Activated CD4-positive, alpha-beta T cell treated with anti-CD3 and anti-CD28 coated beads, Interleukin-2, amount 50 U/mL, for 24 hours (primary cell): ENCODE measurements at regions not wholly inside any gene's neighbourhood (a gene's known extent, or its start where the extent isn't known, plus 50 kb on each side); places are given as distances from the start of the nearest gene placed in this dataset.
"Not testable (repeated sequence)": the region's sequence is repeated elsewhere in the genome, so short reads cannot be mapped to it uniquely, and the experiment has no call there.

Experiments used
- DNase-seq, 2 donors: peaks; one replicate each; pipeline ENCODE4 v3.0.0-alpha.2; 2020; ENCODE audit warnings: low read depth in 1 of 2, low spot score in 1 of 2

DNA sequence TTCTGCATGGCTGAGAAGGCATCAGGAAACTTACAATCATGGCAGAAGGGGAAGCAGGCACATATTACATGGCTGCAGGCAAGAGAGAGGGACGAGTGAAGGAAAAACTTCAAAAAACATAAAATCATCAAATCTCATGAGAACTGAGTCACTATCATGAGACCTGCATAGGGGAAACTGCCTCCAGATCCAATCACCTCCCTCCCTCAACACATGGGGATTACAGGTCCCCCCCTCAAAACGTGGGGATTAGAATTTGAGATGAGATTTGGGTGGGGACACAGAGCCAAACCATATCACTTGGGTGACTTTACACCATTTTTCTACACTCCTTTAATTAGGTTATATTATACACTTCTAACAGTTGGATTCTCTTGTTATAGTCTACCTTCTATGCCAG lies 490.7 kb upstream of the KCND2 start:
- DNase-seq: no peak

DNA sequence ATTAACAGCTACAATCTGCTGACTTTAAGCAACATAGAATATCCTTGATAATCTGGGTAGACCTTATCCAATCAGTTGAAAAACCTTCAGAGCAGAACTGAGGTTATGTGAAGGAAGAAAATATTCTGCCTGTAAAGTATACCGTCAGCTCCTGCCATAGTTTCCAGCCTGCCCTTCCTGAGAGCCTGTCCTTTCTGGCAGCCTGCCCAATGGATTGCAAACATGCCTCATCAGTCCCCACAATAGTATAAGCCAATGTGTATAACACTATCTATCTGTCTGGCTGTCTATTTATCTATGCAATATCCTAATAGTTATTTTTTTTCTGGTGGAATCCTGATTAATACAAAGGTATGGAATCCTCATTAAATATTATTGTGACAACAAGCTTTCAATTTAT lies 489.2 kb upstream of the KCND2 start:
- no peak for DNase-seq

DNA sequence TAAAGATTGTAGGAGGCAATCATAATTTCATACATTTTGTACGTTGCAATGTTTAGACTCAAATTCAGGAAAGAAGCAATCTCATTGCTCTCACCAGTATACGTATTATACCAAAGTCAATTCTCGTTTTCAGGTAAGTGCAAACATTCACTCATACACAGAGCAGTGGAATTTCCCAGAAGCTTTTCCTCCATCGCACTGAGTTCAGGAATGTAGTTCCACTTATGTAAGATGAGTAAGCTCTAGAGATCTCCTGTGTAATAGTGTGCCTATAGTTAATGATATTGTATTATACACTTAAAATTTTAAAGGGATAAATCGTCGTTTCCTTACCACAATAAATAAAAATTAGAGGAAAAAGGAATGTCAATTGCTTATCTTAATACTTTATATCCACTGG lies 470.8 kb upstream of the KCND2 start:
- no peak for DNase-seq

DNA sequence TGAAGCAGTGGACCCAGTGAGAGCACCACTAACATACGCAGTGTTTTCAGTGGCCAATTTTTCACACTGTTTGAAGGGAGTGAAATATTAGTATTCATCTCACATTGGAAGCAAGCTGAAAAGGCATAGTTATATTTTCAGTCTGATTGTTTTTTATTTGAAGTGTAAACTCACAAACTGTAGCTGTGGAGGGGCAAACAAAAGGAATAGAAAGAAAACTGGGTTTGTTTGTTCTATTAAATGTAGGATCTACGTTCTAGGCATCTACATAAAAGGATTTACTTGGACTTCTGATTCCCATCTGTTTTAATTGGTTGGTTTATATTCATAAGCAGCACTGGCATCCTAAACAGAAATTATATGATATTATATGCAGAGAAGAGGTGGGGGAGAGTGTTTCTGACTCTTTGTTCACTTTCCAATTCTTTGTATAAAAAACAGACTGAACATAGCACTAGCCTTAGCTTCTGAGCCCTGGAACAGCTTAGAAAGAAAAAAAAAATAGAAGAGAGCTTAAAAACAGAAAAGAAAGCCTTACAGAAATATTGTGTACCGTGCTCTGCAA lies 447.8 kb upstream of the KCND2 start:
- DNase-seq: no peak

DNA sequence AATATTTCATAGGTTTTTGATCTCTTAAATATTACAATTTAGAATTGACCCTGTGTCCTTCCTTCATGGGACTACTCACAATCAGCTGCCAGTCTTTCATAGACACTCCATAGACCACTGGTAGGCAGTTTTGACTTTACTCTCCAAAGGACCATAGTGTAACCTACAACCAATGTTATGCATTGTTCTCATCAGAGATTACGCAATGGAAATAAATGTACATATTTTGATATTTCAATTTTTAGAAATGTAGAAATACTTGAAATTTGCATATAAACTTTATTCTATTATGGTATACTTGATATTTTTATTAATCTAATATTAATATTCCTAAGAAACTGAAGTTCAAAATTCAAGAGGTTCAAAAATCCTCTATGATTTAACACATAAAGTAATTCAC lies 446.4 kb upstream of the KCND2 start:
- no peak for DNase-seq

DNA sequence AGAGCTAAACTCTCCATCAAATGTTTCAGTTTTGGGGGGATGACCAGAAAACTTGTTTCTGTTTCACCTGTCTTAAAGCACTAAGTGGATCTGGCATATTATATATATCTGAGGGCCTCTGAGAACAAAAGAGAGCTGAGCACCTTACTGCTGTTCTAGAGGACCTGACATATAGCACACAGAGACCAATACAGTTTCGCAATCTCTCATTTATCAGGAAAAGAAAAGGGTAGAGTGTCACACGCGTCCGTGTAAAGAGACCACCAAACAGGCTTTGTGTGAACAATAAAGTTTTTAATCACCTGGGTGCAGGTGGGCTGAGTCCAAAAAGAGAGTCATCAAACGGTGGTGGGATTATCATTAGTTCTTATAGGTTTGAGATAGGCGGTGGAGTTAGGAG lies 434.5 kb upstream of the KCND2 start:
- no peak for DNase-seq

DNA sequence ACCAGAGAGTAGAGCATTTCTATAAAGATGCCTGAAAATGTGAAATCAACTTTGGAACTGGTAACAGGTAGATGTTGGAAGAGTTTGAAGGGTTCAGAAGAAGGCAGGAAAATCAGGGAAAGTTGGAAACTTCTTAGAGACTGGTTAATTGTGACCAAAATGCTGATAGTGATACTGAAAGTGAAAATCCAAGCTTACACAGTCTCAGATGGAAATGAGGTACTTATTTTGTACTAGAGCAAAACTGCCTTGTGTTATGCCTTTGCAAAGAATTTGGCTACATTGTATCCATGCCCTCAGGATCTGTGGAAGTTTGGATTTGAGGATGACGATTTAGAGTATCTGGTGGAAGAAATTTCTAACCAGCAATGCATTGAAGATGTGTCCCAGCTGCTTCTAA lies 430.6 kb upstream of the KCND2 start:
- DNase-seq: no peak

DNA sequence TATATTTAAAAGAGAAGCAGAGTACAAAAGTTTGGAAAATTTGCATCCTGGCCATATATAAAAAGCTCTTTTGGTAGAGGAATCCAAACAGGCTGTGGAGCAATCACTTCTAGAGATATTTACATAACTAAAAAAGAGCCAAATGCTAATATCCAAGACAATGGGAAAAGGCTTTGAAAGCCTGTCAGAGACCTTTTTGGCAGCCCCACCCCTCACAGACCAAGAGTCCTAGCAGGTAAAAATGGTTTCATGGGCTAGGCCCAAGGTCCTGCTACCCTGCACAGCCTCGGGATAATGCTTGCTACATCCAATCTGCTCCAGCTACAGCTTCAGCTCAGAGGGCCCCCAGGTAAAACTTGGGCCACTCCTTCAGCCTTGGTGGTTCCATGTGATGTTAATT lies 430.2 kb upstream of the KCND2 start:
- no peak for DNase-seq

DNA sequence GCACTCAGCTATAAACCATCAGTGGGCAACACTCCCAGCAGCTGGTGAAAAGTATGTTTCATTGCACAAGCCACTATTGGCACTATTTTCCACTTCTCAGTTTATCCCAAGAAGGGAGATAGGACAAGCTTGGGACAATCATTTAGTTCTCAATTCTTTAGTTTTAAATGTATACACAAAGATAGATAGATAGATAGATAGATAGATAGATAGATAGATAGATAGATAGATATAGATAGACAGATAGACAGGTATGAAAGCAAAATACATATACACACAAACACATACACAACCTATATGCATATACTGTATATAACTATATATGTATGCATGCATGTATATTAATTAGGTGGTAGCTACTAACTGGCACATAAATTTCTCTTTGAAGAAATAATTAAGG lies 411.6 kb upstream of the KCND2 start:
- DNase-seq: no peak

DNA sequence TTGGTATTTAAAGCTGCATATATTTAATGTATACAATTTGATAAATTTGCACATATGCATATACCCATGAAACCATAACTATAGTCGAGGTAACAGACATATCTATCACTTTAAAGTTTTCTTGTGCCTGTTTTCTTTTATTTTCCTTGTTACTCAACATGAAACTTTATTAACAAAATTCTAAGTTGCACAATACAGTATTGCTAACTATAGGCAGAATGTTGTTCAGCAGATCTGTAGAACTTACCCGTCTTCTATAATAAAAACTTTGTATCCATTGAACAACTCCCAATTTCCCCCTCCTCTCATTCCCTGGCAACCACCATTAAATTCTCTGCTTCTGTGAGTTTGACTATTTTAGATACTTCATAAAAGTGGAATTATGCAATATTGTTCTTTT lies 404.6 kb upstream of the KCND2 start:
- no peak for DNase-seq

DNA sequence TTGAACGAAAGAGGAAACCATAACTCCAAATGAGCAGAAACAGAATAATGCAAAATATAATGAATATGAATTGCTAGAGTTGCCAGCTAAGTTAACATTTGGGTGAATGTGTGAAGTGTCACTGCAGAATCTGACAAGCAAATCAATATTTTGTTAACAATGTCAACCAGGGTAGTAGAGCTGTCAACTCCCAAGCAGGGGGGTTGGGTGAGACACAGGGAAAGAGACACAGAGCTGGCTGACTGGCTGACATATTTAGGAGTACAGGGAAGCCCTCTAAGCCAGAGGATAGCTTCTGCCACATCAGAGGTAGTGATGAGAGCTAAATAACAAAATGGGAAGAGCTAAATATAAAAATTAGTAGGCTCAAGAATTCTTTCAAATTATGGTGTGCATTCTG lies 393.1 kb upstream of the KCND2 start:
- DNase-seq: no peak

DNA sequence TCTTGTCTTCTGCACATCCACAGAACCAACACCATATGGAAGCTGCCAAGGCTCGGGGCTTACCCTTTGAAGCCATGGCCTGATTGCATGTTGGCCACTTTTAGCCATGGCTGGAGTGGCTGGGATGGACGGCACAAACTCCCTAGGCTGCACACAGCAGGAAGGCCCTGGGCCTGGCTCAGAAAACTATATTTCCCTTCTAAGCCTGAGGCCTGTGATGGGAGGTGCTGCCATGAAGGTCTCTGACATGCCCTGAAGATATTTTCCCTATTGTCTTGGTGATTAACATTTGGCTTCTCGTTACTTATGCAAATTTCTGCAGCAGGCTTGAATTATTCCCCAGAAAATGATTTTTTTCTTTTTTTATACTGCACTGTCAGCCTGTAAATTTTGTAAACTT lies 387.0 kb upstream of the KCND2 start:
- DNase-seq: no peak

DNA sequence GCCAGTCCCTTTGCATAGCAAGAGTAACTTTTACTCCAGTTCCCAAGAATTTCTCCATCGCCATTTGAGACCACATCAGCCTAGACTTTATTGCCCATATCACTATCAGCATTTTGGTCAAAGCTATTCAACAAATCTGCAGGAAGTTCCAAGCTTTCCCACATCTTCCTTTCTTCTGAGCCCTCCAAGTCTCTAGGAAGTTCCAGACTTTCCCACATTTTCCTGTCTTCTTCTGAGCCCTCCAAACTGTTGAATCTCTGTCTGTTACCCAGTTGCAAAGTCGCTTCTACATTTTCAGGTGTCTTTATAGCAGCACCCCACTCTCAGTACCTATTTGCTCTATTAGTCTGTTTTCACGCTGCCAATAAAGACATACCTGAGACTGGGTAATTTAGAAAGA lies 386.4 kb upstream of the KCND2 start:
- DNase-seq: not testable (repeated sequence)

DNA sequence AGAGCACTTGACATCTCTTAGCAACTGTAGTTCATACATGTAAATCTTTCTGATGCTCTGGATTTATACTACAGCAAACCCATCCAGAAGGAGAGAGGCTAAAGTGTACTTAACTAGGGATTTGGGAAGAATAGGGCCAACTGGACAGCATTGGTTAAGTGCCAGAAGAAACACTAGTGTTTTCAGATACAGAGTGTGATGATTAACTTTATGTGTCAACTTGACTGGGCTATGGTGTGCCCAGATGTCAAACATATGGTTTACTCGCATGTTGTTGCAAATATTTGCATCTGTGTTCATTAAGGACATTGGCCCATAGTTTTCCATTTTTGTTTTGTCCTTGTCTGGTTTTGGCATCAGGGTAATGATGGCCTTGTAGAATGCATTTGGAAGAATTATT lies 384.7 kb upstream of the KCND2 start:
- no peak for DNase-seq

DNA sequence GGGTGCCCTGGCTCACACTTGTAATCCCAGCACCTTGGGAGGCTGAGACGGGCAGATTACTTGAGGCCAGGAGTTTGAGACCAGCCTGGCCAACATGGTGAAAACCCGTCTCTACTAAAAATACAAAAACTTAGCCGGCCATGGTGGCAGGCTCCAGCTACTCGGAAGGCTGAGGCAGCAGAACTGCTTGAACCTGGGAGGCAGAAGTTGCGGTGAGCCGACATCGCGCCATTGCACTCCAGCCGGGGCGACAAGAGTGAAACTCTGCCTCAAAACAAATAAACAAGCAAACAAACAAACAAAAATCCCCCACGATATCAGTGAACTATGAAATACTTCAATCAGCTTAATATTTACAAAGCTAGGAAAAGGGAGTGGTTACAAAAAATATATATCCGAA lies 382.3 kb upstream of the KCND2 start:
- no peak for DNase-seq

DNA sequence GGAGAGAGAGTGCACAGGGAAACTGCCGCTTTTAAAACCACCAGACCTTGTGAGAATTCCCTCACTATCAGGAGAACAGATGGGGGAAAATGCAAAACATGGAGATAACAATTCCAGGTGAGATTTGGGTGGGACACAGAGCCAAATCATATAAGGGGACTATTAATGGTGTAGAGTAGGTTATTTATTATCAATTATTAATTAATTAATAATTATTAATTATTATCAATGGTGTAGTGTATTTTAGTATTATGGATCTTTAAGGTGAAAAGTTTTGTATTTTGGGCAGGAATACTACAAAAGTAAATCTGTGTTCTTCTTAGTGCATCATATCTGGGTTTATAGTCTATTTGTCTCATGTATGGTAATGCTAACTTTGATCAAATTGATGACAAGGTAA lies 377.7 kb upstream of the KCND2 start:
- no peak for DNase-seq

DNA sequence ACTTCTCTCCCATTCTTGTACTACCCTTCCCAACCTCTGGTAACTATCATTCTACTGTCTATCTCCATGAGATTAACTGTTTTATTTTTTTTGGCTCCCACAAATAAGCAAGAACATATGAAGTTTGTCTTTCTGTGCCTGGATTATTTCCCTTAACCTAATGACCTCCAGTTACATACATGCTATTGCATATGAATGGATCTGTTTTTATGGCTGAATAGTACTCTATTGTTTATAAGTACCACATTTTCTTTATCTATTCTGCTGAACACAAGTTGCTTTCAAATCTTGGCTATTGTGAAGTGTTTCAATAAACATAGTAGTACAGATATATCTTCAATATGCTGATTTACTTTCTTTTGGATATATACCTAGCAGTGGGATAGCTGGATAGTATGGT lies 376.6 kb upstream of the KCND2 start:
- DNase-seq: no peak

DNA sequence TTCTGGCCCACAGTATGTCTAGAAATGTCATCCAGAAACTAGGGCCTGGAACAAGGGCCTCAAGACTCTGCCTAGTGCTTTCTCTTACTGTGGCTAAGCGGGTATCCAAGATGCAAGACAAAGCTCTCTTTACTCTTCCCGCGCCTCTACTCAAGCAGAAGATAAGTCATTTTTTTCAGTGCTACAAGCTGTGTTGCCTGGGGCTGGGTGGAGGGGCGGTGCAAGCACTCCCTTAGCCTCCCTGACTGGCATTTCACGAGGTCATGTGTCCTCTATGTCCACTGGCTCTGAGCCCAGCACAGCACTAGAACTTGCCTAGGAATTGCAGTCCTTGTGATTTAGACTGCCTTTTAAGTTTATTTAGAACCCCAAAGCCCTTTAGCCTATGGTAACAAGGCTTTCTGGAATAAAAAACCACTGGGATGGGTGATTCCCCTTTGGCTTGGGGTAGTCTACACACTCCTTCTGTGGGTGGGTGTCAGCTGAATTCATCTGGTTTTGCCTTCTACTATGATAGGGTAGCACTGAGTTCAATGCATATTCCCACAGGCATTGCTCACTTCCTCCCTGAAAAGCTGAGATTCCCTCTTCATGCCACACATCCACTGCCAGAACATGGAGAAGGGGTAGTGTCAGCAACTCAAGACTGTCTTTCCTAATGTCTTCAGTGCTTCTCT lies 371.8 kb upstream of the KCND2 start:
- DNase-seq: no peak

DNA sequence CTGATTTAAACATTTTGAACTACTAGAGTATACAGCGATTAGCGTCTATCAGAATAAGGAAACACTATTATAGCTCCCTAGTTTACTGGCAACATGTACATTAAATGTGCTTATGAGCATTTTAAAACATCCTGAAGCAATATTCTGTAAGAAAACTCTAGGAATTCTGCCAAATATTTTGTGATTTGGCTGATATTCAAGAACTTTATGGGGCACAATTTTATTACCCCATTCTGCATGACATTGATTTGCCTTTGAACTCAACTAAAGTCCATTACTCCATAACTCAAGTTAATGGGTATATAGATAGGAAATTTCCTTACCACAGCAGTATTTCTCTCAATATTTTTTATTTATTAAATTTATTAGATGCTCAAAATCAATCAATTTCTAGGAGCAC lies 369.9 kb upstream of the KCND2 start:
- no peak for DNase-seq

DNA sequence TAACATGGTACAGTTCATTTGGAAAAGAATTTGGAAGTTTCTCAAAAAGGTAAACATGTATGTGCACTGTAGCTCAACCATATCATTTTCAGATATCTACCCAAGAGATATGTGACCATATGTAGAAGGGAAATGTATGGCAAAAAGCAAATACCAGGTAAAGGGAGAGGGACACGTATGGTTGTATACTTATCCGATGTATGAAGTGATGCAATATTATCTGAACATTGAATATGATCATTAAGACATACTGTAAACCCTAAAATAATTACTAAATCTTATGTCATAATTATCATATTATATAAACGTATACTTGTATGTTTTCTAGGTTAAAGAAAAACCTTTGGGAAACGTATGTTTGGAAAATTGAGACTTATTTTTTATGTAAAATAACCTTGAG lies 367.5 kb upstream of the KCND2 start:
- no peak for DNase-seq

DNA sequence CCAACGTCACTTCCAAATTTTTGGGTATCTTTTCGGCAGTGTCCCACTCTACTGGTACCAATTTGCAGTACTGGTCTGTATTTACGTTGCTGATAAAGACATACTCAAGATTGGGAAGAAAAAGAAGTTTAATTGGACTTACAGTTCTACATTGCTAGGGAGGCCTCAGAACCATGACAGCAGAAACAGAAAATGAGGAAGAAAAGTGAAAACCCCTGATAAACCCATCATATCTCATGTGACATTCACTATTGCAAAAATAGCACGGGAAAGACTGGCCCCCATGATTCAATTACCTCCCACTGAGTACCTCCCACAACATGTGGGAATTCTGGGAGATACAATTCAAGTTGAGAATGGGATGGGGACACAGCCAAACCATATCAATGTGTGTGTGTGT lies 364.0 kb upstream of the KCND2 start:
- no peak for DNase-seq

DNA sequence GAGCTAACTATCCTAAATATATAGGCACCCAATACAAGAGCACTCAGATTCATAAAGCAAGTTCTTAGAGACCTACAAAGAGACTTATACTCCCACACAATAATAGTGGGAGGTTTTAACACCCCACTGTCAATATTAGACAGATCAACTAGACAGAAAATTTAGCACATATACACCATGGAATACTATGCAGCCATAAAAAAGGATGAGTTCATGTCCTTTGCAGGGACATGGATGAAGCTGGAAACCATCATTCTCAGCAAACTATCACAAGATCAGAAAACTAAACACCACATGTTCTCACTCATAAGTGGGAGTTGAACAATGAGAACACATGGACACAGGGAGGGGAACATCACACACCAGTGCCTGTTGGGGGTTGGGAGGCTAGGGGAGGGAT lies 358.9 kb upstream of the KCND2 start:
- DNase-seq: not testable (repeated sequence)

DNA sequence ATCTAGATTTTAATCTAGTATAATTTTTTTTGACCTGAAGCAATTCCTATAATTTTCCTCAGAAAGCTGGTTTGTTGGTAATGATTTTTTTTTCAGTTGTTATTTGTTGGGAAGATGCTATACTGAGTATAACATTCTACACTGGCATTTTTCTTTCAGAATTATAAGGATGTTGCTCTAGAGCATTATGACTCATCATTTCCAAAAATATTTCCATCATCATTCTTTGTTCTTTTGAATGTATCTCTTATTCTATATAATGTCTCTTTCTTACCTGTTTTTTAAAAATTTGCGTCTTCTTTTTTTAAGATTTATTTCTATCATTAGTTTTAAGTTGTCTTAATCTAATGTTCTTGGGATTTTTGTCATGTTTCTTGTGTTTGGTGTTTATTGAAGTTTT lies 356.5 kb upstream of the KCND2 start:
- no peak for DNase-seq

DNA sequence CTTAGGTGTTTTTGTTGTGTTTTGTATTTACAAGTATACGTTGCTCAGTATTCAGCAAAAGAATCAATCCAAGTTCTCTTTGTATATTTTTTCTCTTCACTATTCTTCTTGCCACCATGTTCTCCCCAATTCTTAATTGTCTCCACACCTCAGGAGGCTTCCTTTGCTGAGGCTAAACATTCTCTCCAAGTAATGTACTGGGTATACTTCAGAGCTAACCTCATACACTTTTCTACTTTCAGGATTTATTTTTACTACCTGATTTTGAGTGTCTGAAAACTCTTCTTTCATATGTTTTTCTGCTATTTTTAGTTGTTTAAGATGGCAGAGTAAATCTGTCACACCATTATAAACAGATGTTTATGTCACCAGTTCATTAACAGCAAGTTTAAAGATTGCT lies 354.8 kb upstream of the KCND2 start:
- DNase-seq: no peak
